Mesenchymal stem cell (in vitro differentiated cells and primary cell): ENCODE measurements at regions not wholly inside any gene's neighbourhood (a gene's known extent, or its start where the extent isn't known, plus 50 kb on each side); places are given as distances from the start of the nearest gene placed in this dataset.

Source experiments
- DNase-seq: peaks from one replicate; pipeline ENCODE4 v3.0.0-alpha.2; 2013
- H2AFZ ChIP-seq: one replicate; pipeline ENCODE4 v1.6.1; 2013; ENCODE audit warnings: low read depth, mild to moderate bottlenecking, control low read depth, inconsistent platforms, low read length, moderate library complexity
- H2AK5ac ChIP-seq: 2 replicates; pipeline ENCODE4 v1.6.1; 2013; ENCODE audit warnings: low read length, moderate library complexity, mild to moderate bottlenecking, inconsistent platforms; ENCODE audit not compliant: severe bottlenecking
- H2BK120ac ChIP-seq: one replicate; pipeline ENCODE4 v1.6.1; 2013; ENCODE audit warnings: low read depth, mild to moderate bottlenecking, inconsistent platforms, low read length, moderate library complexity
- H2BK12ac ChIP-seq, 2 experiments: one replicate each; pipeline ENCODE4 v1.6.1; 2013; ENCODE audit warnings: inconsistent platforms in 2 of 2, low read length in 2 of 2, mild to moderate bottlenecking in 2 of 2, moderate library complexity in 2 of 2, control low read depth in 1 of 2
- H2BK15ac ChIP-seq: one replicate; pipeline ENCODE4 v1.6.1; 2013; ENCODE audit warnings: mild to moderate bottlenecking, low read depth, inconsistent platforms; ENCODE audit not compliant: poor library complexity, severe bottlenecking
- H2BK5ac ChIP-seq: 2 replicates; pipeline ENCODE4 v1.6.1; 2013; ENCODE audit warnings: low read depth, mild to moderate bottlenecking, low read length, control low read depth, inconsistent platforms; ENCODE audit not compliant: poor library complexity, severe bottlenecking
- H3K14ac ChIP-seq, 2 experiments: one replicate each; pipeline ENCODE4 v1.6.1; 2013; ENCODE audit warnings: inconsistent platforms in 2 of 2, low read length in 2 of 2, control low read depth in 1 of 2, mild to moderate bottlenecking in 1 of 2, moderate library complexity in 1 of 2
- H3K18ac ChIP-seq, 2 experiments: one replicate each; pipeline ENCODE4 v1.6.1; 2013; ENCODE audit warnings: inconsistent platforms in 2 of 2, low read length in 2 of 2, control low read depth in 1 of 2, low read depth in 1 of 2, mild to moderate bottlenecking in 1 of 2
- H3K23ac ChIP-seq, 2 experiments: one replicate each; pipeline ENCODE4 v1.6.1; 2013; ENCODE audit warnings: inconsistent platforms in 2 of 2, low read length in 2 of 2, mild to moderate bottlenecking in 2 of 2, moderate library complexity in 2 of 2, control low read depth in 1 of 2
- H3K27ac ChIP-seq: 2 replicates; pipeline ENCODE4 v1.5.1; 2013; ENCODE audit warnings: mild to moderate bottlenecking, moderate library complexity, low read length, control low read depth, inconsistent platforms; ENCODE audit not compliant: poor library complexity, severe bottlenecking
- H3K27me3 ChIP-seq, 2 experiments: 2 replicates each; pipeline versions ENCODE4 v1.6.1 to v1.7.0; 2013; ENCODE audit warnings: low read length in 2 of 2, mild to moderate bottlenecking in 2 of 2, moderate library complexity in 2 of 2, control low read depth in 1 of 2, inconsistent platforms in 1 of 2; ENCODE audit not compliant: control insufficient read depth in 1 of 2, insufficient read depth in 1 of 2
- H3K36me3 ChIP-seq, 2 experiments: 2 replicates each; pipeline versions ENCODE4 v1.6.1 to v1.7.0; 2013; ENCODE audit warnings: low read length in 2 of 2, control low read depth in 1 of 2, inconsistent platforms in 1 of 2, low read depth in 1 of 2, mild to moderate bottlenecking in 1 of 2; ENCODE audit not compliant: insufficient read depth in 2 of 2, control insufficient read depth in 1 of 2
- H3K4ac ChIP-seq, 2 experiments: one replicate each; pipeline ENCODE4 v1.6.1; 2013; ENCODE audit warnings: inconsistent platforms in 2 of 2, low read length in 2 of 2, mild to moderate bottlenecking in 2 of 2, moderate library complexity in 2 of 2, control low read depth in 1 of 2, low read depth in 1 of 2
- H3K4me1 ChIP-seq: 2 replicates; pipeline ENCODE4 v1.6.1; 2013; ENCODE audit warnings: low read depth, low read length, control low read depth; ENCODE audit not compliant: control insufficient read depth, insufficient read depth
- H3K4me2 ChIP-seq: 2 replicates; pipeline ENCODE4 v1.6.1; 2013; ENCODE audit warnings: low read length, mild to moderate bottlenecking, inconsistent platforms; ENCODE audit not compliant: poor library complexity, severe bottlenecking
- H3K4me3 ChIP-seq, 2 experiments: 2 replicates each; pipeline versions ENCODE4 v1.5.1 to v1.7.0; 2013; ENCODE audit warnings: low read length in 2 of 2, mild to moderate bottlenecking in 2 of 2, control low read depth in 1 of 2, low read depth in 1 of 2; ENCODE audit not compliant: insufficient read depth in 1 of 2
- H3K79me1 ChIP-seq: replicated peaks from 2 replicates; pipeline ENCODE4 v1.6.1; 2013; ENCODE audit warnings: mild to moderate bottlenecking, control low read depth, low read length, inconsistent platforms; ENCODE audit not compliant: poor library complexity, severe bottlenecking
- H3K9ac ChIP-seq: 2 replicates; pipeline ENCODE4 v1.7.0; 2013; ENCODE audit warnings: mild to moderate bottlenecking, low read length, moderate library complexity
- H3K9me3 ChIP-seq: 2 replicates; pipeline ENCODE4 v1.7.0; 2013; ENCODE audit warnings: mild to moderate bottlenecking, low read length; ENCODE audit not compliant: control insufficient read depth
- H4K8ac ChIP-seq: one replicate; pipeline ENCODE4 v1.6.1; 2013; ENCODE audit warnings: inconsistent platforms, mild to moderate bottlenecking, low read length, moderate library complexity
- H4K91ac ChIP-seq: one replicate; pipeline ENCODE4 v1.6.1; 2013; ENCODE audit warnings: mild to moderate bottlenecking, low read length, inconsistent platforms
- WGBS: methylation state at CpG from one replicate; pipeline ENCODE4 v1.1.7; 2013; ENCODE audit warnings: mixed read lengths; 5-methylcytosine and 5-hydroxymethylcytosine counted together

- no peaks in the 10 kb centered on the region for H3K9me3 ChIP-seq
- 89% methylated on average over 1 of the region's 1 CpG for WGBS
- H3K4ac ChIP-seq, result no peak overlapping the region
- no peaks in the 10 kb centered on the region for H3K79me1 ChIP-seq
- no peaks in the 10 kb centered on the region for H3K27me3 ChIP-seq
- no peak overlapping the region for H3K9ac ChIP-seq
- no peak overlapping the region for H4K8ac ChIP-seq
- H3K4me2 ChIP-seq, result no peak overlapping the region
- no peak overlapping the region for H2BK15ac ChIP-seq
- H3K36me3 ChIP-seq, result no peaks in the 10 kb centered on the region
- no peak overlapping the region for H2BK5ac ChIP-seq
- no peak overlapping the region for H3K18ac ChIP-seq
- no peak overlapping the region for H3K4me3 ChIP-seq
- no peak overlapping the region for H3K23ac ChIP-seq
- H3K27ac ChIP-seq, result no peak overlapping the region
- no peak overlapping the region for H2BK12ac ChIP-seq
- DNase-seq, result peak; percentile 40
- no peak overlapping the region for H4K91ac ChIP-seq
- no peaks in the 10 kb centered on the region for H3K4me1 ChIP-seq
- H3K14ac ChIP-seq, result no peak overlapping the region
- H2AK5ac ChIP-seq, result no peak overlapping the region
- H2AFZ ChIP-seq, result no peak overlapping the region
- no peak overlapping the region for H2BK120ac ChIP-seq
These were observed 58.5 kb upstream of the PITX2 start for GRCh38 chr4:110681381-110681780.

GRCh38 chr4:110682311-110682710, 59.4 kb upstream of the PITX2 start:
- H3K79me1 ChIP-seq, result no peaks in the 10 kb centered on the region

GRCh38 chr4:110683601-110684000, 60.7 kb upstream of the PITX2 start:
- no peak overlapping the region for H2AFZ ChIP-seq
- 98% methylated on average over 11 of the region's 11 CpGs for WGBS
- no peak overlapping the region for H3K4me2 ChIP-seq
- no peaks in the 10 kb centered on the region for H3K9me3 ChIP-seq
- no peaks in the 10 kb centered on the region for H3K27me3 ChIP-seq
- H3K4ac ChIP-seq, result no peak overlapping the region
- no peak overlapping the region for H2BK120ac ChIP-seq
- no peak overlapping the region for H3K27ac ChIP-seq
- H2AK5ac ChIP-seq, result no peak overlapping the region
- H3K18ac ChIP-seq, result no peak overlapping the region
- H3K4me3 ChIP-seq, result no peak overlapping the region
- no peak overlapping the region for H2BK12ac ChIP-seq
- no peak overlapping the region for H3K14ac ChIP-seq
- H2BK5ac ChIP-seq, result no peak overlapping the region
- no peak overlapping the region for H4K91ac ChIP-seq
- no peak overlapping the region for H4K8ac ChIP-seq
- no peak overlapping the region for H2BK15ac ChIP-seq
- no peak overlapping the region for H3K23ac ChIP-seq
- no peak for DNase-seq
- no peaks in the 10 kb centered on the region for H3K79me1 ChIP-seq
- no peaks in the 10 kb centered on the region for H3K4me1 ChIP-seq
- H3K36me3 ChIP-seq, result no peaks in the 10 kb centered on the region
- H3K9ac ChIP-seq, result no peak overlapping the region

More at GRCh38 chr4:110682311-110682710, 59.4 kb upstream of the PITX2 start:
- no peak overlapping the region for H3K9ac ChIP-seq
- no peak overlapping the region for H2AK5ac ChIP-seq
- H3K18ac ChIP-seq, result no peak overlapping the region
- no peak overlapping the region for H2BK120ac ChIP-seq
- WGBS, result no CpG with 5 or more reads among the region's 1 CpG
- no peaks in the 10 kb centered on the region for H3K27me3 ChIP-seq
- H3K36me3 ChIP-seq, result no peaks in the 10 kb centered on the region
- H3K4me2 ChIP-seq, result no peak overlapping the region
- H2AFZ ChIP-seq, result no peak overlapping the region
- no peak for DNase-seq
- no peak overlapping the region for H4K91ac ChIP-seq
- no peaks in the 10 kb centered on the region for H3K9me3 ChIP-seq
- no peak overlapping the region for H4K8ac ChIP-seq
- no peak overlapping the region for H3K27ac ChIP-seq
- H3K14ac ChIP-seq, result no peak overlapping the region
- H3K4me3 ChIP-seq, result no peak overlapping the region
- H3K4ac ChIP-seq, result no peak overlapping the region
- no peaks in the 10 kb centered on the region for H3K4me1 ChIP-seq
- H2BK15ac ChIP-seq, result no peak overlapping the region
- no peak overlapping the region for H2BK5ac ChIP-seq
- H3K23ac ChIP-seq, result no peak overlapping the region
- H2BK12ac ChIP-seq, result no peak overlapping the region

DNA sequence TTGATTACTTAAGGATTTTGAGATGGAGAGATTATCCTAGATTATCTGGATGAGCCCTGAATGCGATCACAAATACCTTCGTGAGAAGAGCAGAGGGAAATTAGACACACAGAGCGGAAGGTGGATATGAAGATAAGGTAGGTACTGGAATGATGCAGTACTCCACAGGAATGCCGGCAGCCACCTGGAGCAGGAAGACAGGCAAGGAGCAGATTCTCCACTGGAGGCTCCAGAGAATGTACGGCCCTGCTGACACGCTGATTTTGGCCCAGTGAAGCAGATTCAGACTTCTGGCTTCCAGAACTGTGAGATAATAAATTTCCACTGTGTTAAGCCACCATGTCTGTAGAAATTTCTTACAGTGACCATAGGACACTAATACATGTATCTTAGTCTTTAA, 79.4 kb upstream of the PITX2 start:
- no peak overlapping the region for H2BK12ac ChIP-seq
- no peaks in the 10 kb centered on the region for H3K36me3 ChIP-seq
- H2AFZ ChIP-seq, result no peak overlapping the region
- no peak overlapping the region for H3K4me3 ChIP-seq
- H2BK120ac ChIP-seq, result no peak overlapping the region
- H3K14ac ChIP-seq, result no peak overlapping the region
- no peak overlapping the region for H4K8ac ChIP-seq
- H3K27me3 ChIP-seq, result no peaks in the 10 kb centered on the region
- H3K27ac ChIP-seq, result no peak overlapping the region
- H3K23ac ChIP-seq, result no peak overlapping the region
- H2BK15ac ChIP-seq, result no peak overlapping the region
- H4K91ac ChIP-seq, result no peak overlapping the region
- no peaks in the 10 kb centered on the region for H3K4me1 ChIP-seq
- H3K18ac ChIP-seq, result no peak overlapping the region
- no peak overlapping the region for H2AK5ac ChIP-seq
- no peaks in the 10 kb centered on the region for H3K79me1 ChIP-seq
- DNase-seq, result no peak
- 95% methylated on average over 6 of the region's 6 CpGs for WGBS
- no peaks in the 10 kb centered on the region for H3K9me3 ChIP-seq
- no peak overlapping the region for H3K9ac ChIP-seq
- H3K4ac ChIP-seq, result no peak overlapping the region
- H3K4me2 ChIP-seq, result no peak overlapping the region
- H2BK5ac ChIP-seq, result no peak overlapping the region
